K562 (cell line): ENCODE measurements at regions not wholly inside any gene's neighbourhood (a gene's known extent, or its start where the extent isn't known, plus 50 kb on each side); places are given as distances from the start of the nearest gene placed in this dataset.
A peak's percentile ranks its signal among the peaks of the same experiment; 100 is the strongest.

Experiments
- BCLAF1 ChIP-seq, 2 experiments: fragments of 450-650 bp in 1 of 2; IDR thresholded peaks; 2 replicates each; pipeline ENCODE4 v1.6.1; 2011 to 2017; ENCODE audit warnings: low read depth in 2 of 2, antibody characterized with exemption in 1 of 2, borderline replicate concordance in 1 of 2, low read length in 1 of 2, mild to moderate bottlenecking in 1 of 2, mixed read lengths in 1 of 2; ENCODE audit not compliant: control insufficient read depth in 1 of 2
- CREM ChIP-seq: IDR thresholded peaks from 2 replicates; pipeline ENCODE4 v1.6.1; 2014; ENCODE audit warnings: antibody characterized with exemption, low read depth
- CTCFL ChIP-seq: IDR thresholded peaks from 2 replicates; pipeline ENCODE4 v1.6.1; 2011; ENCODE audit warnings: borderline replicate concordance, low read depth, mild to moderate bottlenecking, moderate library complexity, low read length; ENCODE audit not compliant: insufficient read depth, poor library complexity, severe bottlenecking
- GATAD2A ChIP-seq: fragments of 450-650 bp; IDR thresholded peaks from 2 replicates; pipeline ENCODE4 v1.6.1; 2017
- MEF2A ChIP-seq: IDR thresholded peaks from 2 replicates; pipeline ENCODE4 v1.6.1; 2011; ENCODE audit warnings: low read depth, mild to moderate bottlenecking, low read length, moderate library complexity; ENCODE audit not compliant: control insufficient read depth
- POLR3G ChIP-seq: IDR thresholded peaks from 2 replicates; pipeline ENCODE4 v1.6.1; 2011; ENCODE audit not compliant: insufficient read length, insufficient replicate concordance; ENCODE audit errors: extremely low read depth
- TCF7 ChIP-seq: sonication (generic); IDR thresholded peaks from 2 replicates; pipeline ENCODE4 v1.6.1; 2016; ENCODE audit warnings: antibody characterized with exemption, borderline replicate concordance
- TFAP4 ChIP-seq: sonication (generic); formaldehyde crosslinking; IDR thresholded peaks from 2 replicates; pipeline ENCODE4 v1.8.0; 2022; ENCODE audit warnings: missing genetic modification reagents, mild to moderate bottlenecking, moderate library complexity, borderline replicate concordance
- ZBED1 ChIP-seq: IDR thresholded peaks from 2 replicates; pipeline ENCODE4 v1.6.1; 2014
- ZBTB49 ChIP-seq: sonication (generic); formaldehyde crosslinking; IDR thresholded peaks from 2 replicates; pipeline ENCODE4 v1.8.0; 2022; ENCODE audit warnings: missing genetic modification reagents, mild to moderate bottlenecking, borderline replicate concordance
- ZKSCAN3 ChIP-seq: fragments of 250-450 bp; sonication (Bioruptor Pico); IDR thresholded peaks from 2 replicates; pipeline ENCODE4 v1.4.0; 2020

- TF ChIP-seq CREM (peak; percentile 19; the same call in 1 of the 2 replicates), MEF2A (no peak), POLR3G (no peak), ZKSCAN3 (CRISPR knock-in tag) (no peak), GATAD2A (no peak), ZBTB49 (CRISPR knock-in tag) (no peak), ZBED1 (no peak), TCF7 (no peak), BCLAF1 (IDR thresholded peaks at IDR 0.05; ENCODE audit: borderline replicate concordance in 1 of 2, control insufficient read depth in 1 of 2, low read depth in 2 of 2, low read length in 1 of 2) (no peak), CTCFL (no peak), TFAP4 (CRISPR knock-in tag) (no peak)
Observed at GRCh38 chr7:32670110-32671025, 175.1 kb downstream of the AVL9 start (continued).
